Kidney (tissue), 13 donors: ENCODE measurements at regions not wholly inside any gene's neighbourhood (a gene's known extent, or its start where the extent isn't known, plus 50 kb on each side); places are given as distances from the start of the nearest gene placed in this dataset.

ENCODE experiments used
- DNase-seq, 5 donors: peaks; one replicate each; pipeline ENCODE4 v3.0.0-alpha.2; 2013 to 2020
- FAIRE-seq: peaks from 2 replicates; lab custom pipeline; 2012; peaks lifted over from hg19 to GRCh38; lab: Jason Lieb, UNC
- H3K27ac ChIP-seq, 2 donors: one replicate each; pipeline ENCODE4 v1.7.0; 2013; ENCODE audit warnings: low read depth in 2 of 2, low read length in 2 of 2, inconsistent platforms in 1 of 2
- H3K27me3 ChIP-seq: one replicate; pipeline ENCODE4 v1.7.1; 2013; ENCODE audit warnings: low read length, inconsistent platforms; ENCODE audit not compliant: control insufficient read depth, insufficient read depth
- H3K36me3 ChIP-seq, 3 donors: one replicate each; pipeline versions ENCODE4 v1.7.0 to v1.7.1; 2013; ENCODE audit warnings: low read length in 3 of 3, control low read depth in 1 of 3, inconsistent platforms in 1 of 3; ENCODE audit not compliant: insufficient read depth in 3 of 3, control insufficient read depth in 2 of 3
- H3K4me1 ChIP-seq, 3 donors: one replicate each; pipeline versions ENCODE4 v1.7.0 to v1.7.1; 2013; ENCODE audit warnings: low read length in 3 of 3, inconsistent platforms in 1 of 3, low read depth in 1 of 3; ENCODE audit not compliant: control insufficient read depth in 2 of 3, insufficient read depth in 2 of 3
- H3K4me3 ChIP-seq, 3 donors: one replicate each; pipeline versions ENCODE4 v1.7.0 to v1.8.1; 2013; ENCODE audit warnings: low read length in 3 of 3, control low read depth in 1 of 3, inconsistent platforms in 1 of 3
- H3K9ac ChIP-seq, 3 donors: one replicate each; pipeline versions ENCODE4 v1.7.0 to v1.7.1; 2013; ENCODE audit warnings: low read length in 3 of 3, control low read depth in 1 of 3, inconsistent platforms in 1 of 3
- H3K9me3 ChIP-seq, 3 donors: one replicate each; pipeline versions ENCODE4 v1.7.0 to v1.7.1; 2013; ENCODE audit warnings: low read length in 3 of 3, control low read depth in 1 of 3, inconsistent platforms in 1 of 3; ENCODE audit not compliant: control insufficient read depth in 2 of 3, insufficient read depth in 1 of 3
- CTCF ChIP-seq: IDR thresholded peaks from 3 replicates; pipeline ENCODE4 v1.5.1; 2012; ENCODE audit warnings: mild to moderate bottlenecking, moderate library complexity, borderline replicate concordance; ENCODE audit not compliant: insufficient read depth; ENCODE audit errors: extremely low read depth
- intact Hi-C: fragments of 100-400 bp; cut with DNase I; formaldehyde crosslinking; loops from one replicate; pipeline ENCODE4 v1.11.1; 2022
- donor health status: control.
- donor health status: control.
- donor health status: control.
- donor health status: control.
- donor health status: control.
- donor health status: DM: yes; HTN: yes; CAD: no.
- donor health status: Normal renal cell carcinoma (clear cell type).

DNA sequence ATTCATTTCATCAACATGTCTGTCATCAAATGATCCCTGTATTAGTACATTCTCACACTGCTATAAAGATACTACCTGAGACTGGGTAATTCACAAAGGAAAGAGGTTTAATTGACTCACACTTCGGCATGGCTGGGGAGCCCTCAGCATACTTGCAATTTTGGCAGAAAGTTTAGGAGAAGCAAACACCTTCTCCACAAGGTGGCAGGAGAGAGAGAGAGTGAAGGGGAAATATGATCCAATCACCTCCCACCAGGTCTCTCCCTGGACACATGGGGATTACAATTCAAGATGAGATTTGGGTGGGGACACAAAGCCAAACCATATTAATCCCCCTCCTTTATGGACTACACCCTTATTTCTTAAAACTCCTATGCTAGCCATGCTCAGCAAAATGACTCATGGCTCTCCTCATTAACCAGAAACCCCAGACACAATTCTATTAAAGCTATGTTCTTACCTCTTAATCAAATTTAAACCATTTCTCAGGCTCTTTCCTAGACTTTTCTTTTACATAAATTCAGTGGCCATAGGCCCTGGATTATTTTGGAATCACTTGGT is 932.3 kb downstream of the FLRT2 start:
- FAIRE-seq = no peak

GRCh38 chr14:86457481-86458135 is 927.7 kb downstream of the FLRT2 start:
- no peak overlapping the region for H3K27ac ChIP-seq
- H3K27me3 ChIP-seq = no peaks in the 10 kb centered on the region
- DNase-seq (no peak), FAIRE-seq (no peak)
- H3K4me1 ChIP-seq = no peaks in the 10 kb centered on the region
- no peak overlapping the region for H3K9ac ChIP-seq
- intact Hi-C loops = no loop called here
- no peak overlapping the region for H3K4me3 ChIP-seq
- no peak for TF ChIP-seq CTCF
- H3K36me3 ChIP-seq = no peaks in the 10 kb centered on the region
- no peaks in the 10 kb centered on the region for H3K9me3 ChIP-seq

More for the DNA sequence above, 932.3 kb downstream of the FLRT2 start:
- DNase-seq = no peak
- H3K27ac ChIP-seq = no peak overlapping the region
- no peaks in the 10 kb centered on the region for H3K4me1 ChIP-seq
- no peaks in the 10 kb centered on the region for H3K9me3 ChIP-seq
- no peak overlapping the region for H3K4me3 ChIP-seq
- no peaks in the 10 kb centered on the region for H3K36me3 ChIP-seq
- H3K27me3 ChIP-seq = no peaks in the 10 kb centered on the region
- intact Hi-C loops = no loop called here
- TF ChIP-seq CTCF = peak; percentile 33
- H3K9ac ChIP-seq = no peak overlapping the region

DNA sequence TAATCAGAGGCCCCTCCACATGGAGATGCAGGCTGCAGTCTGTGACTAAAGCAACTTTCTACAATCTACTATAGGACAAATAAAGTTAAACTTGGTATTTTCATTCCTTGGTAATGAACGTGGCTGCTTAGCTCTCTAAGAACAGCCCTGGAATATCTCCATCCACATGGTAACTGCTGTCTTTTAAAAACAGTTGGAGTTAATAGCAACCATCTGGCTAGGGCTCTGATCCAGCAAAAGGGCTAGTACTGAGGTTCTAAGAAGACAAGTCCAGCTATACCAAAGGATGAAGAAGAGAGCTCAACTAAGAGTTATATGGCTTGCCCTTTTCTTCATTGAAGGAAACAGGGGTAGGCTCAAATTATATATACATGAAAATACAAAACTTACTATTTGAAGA is 920.1 kb downstream of the FLRT2 start:
- no peak for FAIRE-seq
- Histone ChIP-seq H3K9ac (no peak overlapping the region), H3K27ac (no peak overlapping the region), H3K4me3 (no peak overlapping the region), H3K36me3 (no peaks in the 10 kb centered on the region), H3K4me1 (no peaks in the 10 kb centered on the region), H3K27me3 (no peaks in the 10 kb centered on the region), H3K9me3 (no peaks in the 10 kb centered on the region)
- no peak for DNase-seq
- TF ChIP-seq CTCF = no peak
- intact Hi-C loops = no loop called here
